ENCODE measurements at regions not wholly inside any gene's neighbourhood (a gene's known extent, or its start where the extent isn't known, plus 50 kb on each side); places are given as distances from the start of the nearest gene placed in this dataset.
"Not testable (repeated sequence)": the region's sequence is repeated elsewhere in the genome, so short reads cannot be mapped to it uniquely, and the experiment has no call there.

GRCh38 chr14:44609876-44610510 lies 102.9 kb upstream of the FSCB start:
- DNase-seq, result no peak

- DNase-seq, result peak; percentile 45
These were observed 102.1 kb upstream of the FSCB start for GRCh38 chr14:44609201-44609600.

- no peak for DNase-seq
These were observed 100.6 kb upstream of the FSCB start for GRCh38 chr14:44607701-44608100.

GRCh38 chr14:44606576-44606975 lies 99.5 kb upstream of the FSCB start:
- DNase-seq, result no peak

- not testable (repeated sequence) for DNase-seq
These were observed 94.2 kb upstream of the FSCB start for GRCh38 chr14:44601266-44601665.

GRCh38 chr14:44589180-44589579 lies 82.1 kb upstream of the FSCB start:
- no peak for DNase-seq

- DNase-seq, result peak; percentile 100
These were observed 79.8 kb upstream of the FSCB start for GRCh38 chr14:44586910-44587309.

GRCh38 chr14:44576356-44576755 lies 69.3 kb upstream of the FSCB start:
- DNase-seq, result no peak

- no peak for DNase-seq
These were observed 60.9 kb upstream of the FSCB start for GRCh38 chr14:44567997-44568396.

GRCh38 chr14:44565968-44566367 lies 58.9 kb upstream of the FSCB start:
- no peak for DNase-seq

GRCh38 chr14:44564908-44565307 lies 57.8 kb upstream of the FSCB start:
- no peak for DNase-seq
